B cell (primary cell): ENCODE measurements at regions not wholly inside any gene's neighbourhood (a gene's known extent, or its start where the extent isn't known, plus 50 kb on each side); places are given as distances from the start of the nearest gene placed in this dataset.

Experiments used
- ATAC-seq: fragments of 200-7000 bp; cut with Tn5 transposase; one replicate; pipeline ENCODE4 v1.10.0; 2021; ENCODE audit warnings: low read depth, mild to moderate bottlenecking, moderate number of reproducible peaks, moderate library complexity
- CTCF ChIA-PET: fragments of 350-600 bp; sonication (Branson Sonifier 250); formaldehyde crosslinking; loops from one replicate; lab custom pipeline; 2021; ENCODE audit warnings: antibody characterized with exemption, inconsistent platforms; lab: Charles Lee
- POLR2A ChIA-PET: fragments of 350-600 bp; sonication (Branson Sonifier 250); formaldehyde crosslinking; loops from one replicate; lab custom pipeline; 2021; ENCODE audit warnings: antibody characterized with exemption; lab: Charles Lee
- DNase-seq: peaks from one replicate; pipeline ENCODE4 v3.0.0; 2013
- H2AFZ ChIP-seq: 2 replicates; pipeline ENCODE4 v1.6.1; 2012; ENCODE audit warnings: mild to moderate bottlenecking, low read depth, low read length; ENCODE audit not compliant: insufficient read depth, poor library complexity, severe bottlenecking
- H3K27ac ChIP-seq, 2 donors: 1 replicate in 1 of 2; 2 replicates in 1 of 2; pipeline ENCODE4 v1.5.1; 2012 to 2013; ENCODE audit warnings: low read length in 2 of 2, mild to moderate bottlenecking in 2 of 2, moderate library complexity in 1 of 2
- H3K27me3 ChIP-seq, 4 experiments: fragments of 200-600 bp in 1 of 4; sonication (generic) in 1 of 4; replicated peaks in 1 of 4; 1 replicate in 2 of 4; 2 replicates in 2 of 4; pipeline versions ENCODE4 v1.6.1 to v1.7.0; 2013 to 2016; ENCODE audit warnings: low read length in 3 of 4, mild to moderate bottlenecking in 2 of 4, mixed read lengths in 1 of 4, moderate library complexity in 1 of 4; ENCODE audit not compliant: insufficient read depth in 4 of 4, control insufficient read depth in 3 of 4; ENCODE audit errors: control extremely low read depth in 1 of 4
- H3K36me3 ChIP-seq, 2 experiments: replicated peaks in 1 of 2; 1 replicate in 1 of 2; 2 replicates in 1 of 2; pipeline versions ENCODE4 v1.6.1 to v1.7.1; 2013; ENCODE audit warnings: low read length in 1 of 2; ENCODE audit not compliant: insufficient read depth in 2 of 2, control insufficient read depth in 1 of 2; ENCODE audit errors: control extremely low read depth in 1 of 2, extremely low read depth in 1 of 2
- H3K4me1 ChIP-seq, 2 donors: fragments of 200-600 bp in 1 of 2; sonication (generic) in 1 of 2; 1 replicate in 1 of 2; 2 replicates in 1 of 2; pipeline versions ENCODE4 v1.5.1 to v1.6.1; 2013 to 2017; ENCODE audit warnings: low read length in 2 of 2; ENCODE audit not compliant: control insufficient read depth in 2 of 2, insufficient read depth in 2 of 2
- H3K4me2 ChIP-seq: replicated peaks from 2 replicates; pipeline ENCODE3; 2012; ENCODE audit warnings: mild to moderate bottlenecking, low read depth, low read length; ENCODE audit not compliant: poor library complexity, severe bottlenecking
- H3K4me3 ChIP-seq, 5 experiments: fragments of 200-600 bp in 1 of 5; sonication (generic) in 1 of 5; 1 replicate in 3 of 5; 2 replicates in 2 of 5; pipeline versions ENCODE4 v1.5.1 to v1.7.0; 2011 to 2016; ENCODE audit warnings: low read length in 4 of 5, mild to moderate bottlenecking in 4 of 5, low read depth in 2 of 5, control low read depth in 1 of 5, moderate library complexity in 1 of 5; ENCODE audit not compliant: insufficient read depth in 1 of 5; ENCODE audit errors: control extremely low read depth in 1 of 5, extremely low read depth in 1 of 5
- H3K79me2 ChIP-seq: fragments of 200-600 bp; sonication (generic); one replicate; pipeline ENCODE4 v1.6.0; 2016; ENCODE audit warnings: low read length; ENCODE audit not compliant: control insufficient read depth, insufficient read depth
- H3K9ac ChIP-seq: fragments of 200-600 bp; sonication (generic); 2 replicates; pipeline ENCODE4 v1.6.1; 2017; ENCODE audit warnings: mild to moderate bottlenecking, low read length, moderate library complexity
- H3K9me3 ChIP-seq, 3 donors: one replicate each; pipeline versions ENCODE4 v1.6.1 to v1.7.1; 2013; ENCODE audit warnings: low read length in 2 of 3; ENCODE audit not compliant: control insufficient read depth in 2 of 3, insufficient read depth in 1 of 3; ENCODE audit errors: control extremely low read depth in 1 of 3
- H4K20me1 ChIP-seq: 2 replicates; pipeline ENCODE4 v1.6.0; 2012; ENCODE audit warnings: mild to moderate bottlenecking, low read length; ENCODE audit not compliant: insufficient read depth, control insufficient read depth, poor library complexity, severe bottlenecking
- H3K27ac Mint-ChIP-seq: one replicate; pipeline ENCODE4 v1.8.0; 2021; ENCODE audit warnings: mixed read lengths
- H3K27me3 Mint-ChIP-seq: one replicate; pipeline ENCODE4 v1.8.0; 2021; ENCODE audit warnings: mixed read lengths
- H3K4me1 Mint-ChIP-seq: one replicate; pipeline ENCODE4 v1.8.0; 2021; ENCODE audit warnings: mixed read lengths
- H3K4me3 Mint-ChIP-seq: one replicate; pipeline ENCODE4 v1.8.0; 2021; ENCODE audit warnings: mixed read lengths
- H3K9me3 Mint-ChIP-seq: one replicate; pipeline ENCODE4 v1.8.0; 2022; ENCODE audit warnings: mixed read lengths; ENCODE audit not compliant: insufficient read depth
- EZH2 ChIP-seq: IDR thresholded peaks from 2 replicates; pipeline ENCODE4 v1.6.1; 2012; ENCODE audit warnings: borderline replicate concordance, low read depth, mild to moderate bottlenecking, moderate library complexity, low read length; ENCODE audit not compliant: insufficient read depth, poor library complexity, severe bottlenecking
- WGBS: methylation state at CpG from one replicate; pipeline ENCODE4 v1.1.5; 2013; ENCODE audit warnings: missing lambda C conversion rate; ENCODE audit not compliant: insufficient coverage; 5-methylcytosine and 5-hydroxymethylcytosine counted together
- intact Hi-C: fragments of 100-400 bp; cut with micrococcal nuclease; formaldehyde crosslinking; loops from one replicate; pipeline ENCODE4 v1.10.0; 2022
- TF ChIP-seq, protein P1 (sequence below): fragments of 200-600 bp; IDR thresholded peaks from one replicate; pipeline ENCODE4 v1.8.0; 2022; ENCODE audit warnings: antibody characterized with exemption, mild to moderate bottlenecking

DNA sequence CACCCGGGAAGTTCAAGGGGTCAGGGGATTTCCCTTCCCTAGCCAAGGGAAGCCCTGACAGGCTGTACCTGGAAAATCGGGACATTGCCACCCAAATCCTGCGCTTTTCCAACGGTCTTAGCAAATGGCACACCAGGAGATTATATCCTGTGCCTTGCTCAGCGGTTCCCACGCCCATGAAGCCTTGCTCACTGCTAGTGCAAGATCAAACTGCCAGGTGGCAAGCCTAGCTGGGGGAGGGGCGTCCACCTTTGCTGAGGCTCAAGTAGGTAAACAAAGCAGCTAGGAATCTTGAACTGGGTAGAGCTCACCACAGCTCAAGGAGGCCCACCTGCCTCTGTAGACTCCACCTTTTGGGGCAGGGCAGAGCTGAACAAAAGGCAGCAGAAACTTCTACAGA is 1794.5 kb downstream of the PCDH9 start:
- Histone ChIP-seq H3K4me3 (no peak overlapping the region), H3K4me2 (no peak overlapping the region), H3K27me3 (no peaks in the 10 kb centered on the region), H3K9ac (no peak overlapping the region), H3K79me2 (no peaks in the 10 kb centered on the region), H3K4me1 (no peaks in the 10 kb centered on the region), H2AFZ (no peak overlapping the region), H3K9me3 (peaks cover 0 to 9% (median 0%) of the 10 kb centered on the region in 3 donors), H4K20me1 (no peaks in the 10 kb centered on the region), H3K27ac (no peak overlapping the region), H3K36me3 (no peaks in the 10 kb centered on the region)
- DNase-seq = no peak
- Mint-ChIP-seq H3K9me3 (no peaks in the 10 kb centered on the region), H3K27me3 (no peaks in the 10 kb centered on the region), H3K27ac (no peak overlapping the region), H3K4me3 (no peak overlapping the region), H3K4me1 (no peaks in the 10 kb centered on the region)
- intact Hi-C loops = no loop called here
- POLR2A ChIA-PET = no interaction called here
- CTCF ChIA-PET = no interaction called here
- WGBS = 83% methylated on average over 7 of the region's 7 CpGs
- TF ChIP-seq, protein P1, sequence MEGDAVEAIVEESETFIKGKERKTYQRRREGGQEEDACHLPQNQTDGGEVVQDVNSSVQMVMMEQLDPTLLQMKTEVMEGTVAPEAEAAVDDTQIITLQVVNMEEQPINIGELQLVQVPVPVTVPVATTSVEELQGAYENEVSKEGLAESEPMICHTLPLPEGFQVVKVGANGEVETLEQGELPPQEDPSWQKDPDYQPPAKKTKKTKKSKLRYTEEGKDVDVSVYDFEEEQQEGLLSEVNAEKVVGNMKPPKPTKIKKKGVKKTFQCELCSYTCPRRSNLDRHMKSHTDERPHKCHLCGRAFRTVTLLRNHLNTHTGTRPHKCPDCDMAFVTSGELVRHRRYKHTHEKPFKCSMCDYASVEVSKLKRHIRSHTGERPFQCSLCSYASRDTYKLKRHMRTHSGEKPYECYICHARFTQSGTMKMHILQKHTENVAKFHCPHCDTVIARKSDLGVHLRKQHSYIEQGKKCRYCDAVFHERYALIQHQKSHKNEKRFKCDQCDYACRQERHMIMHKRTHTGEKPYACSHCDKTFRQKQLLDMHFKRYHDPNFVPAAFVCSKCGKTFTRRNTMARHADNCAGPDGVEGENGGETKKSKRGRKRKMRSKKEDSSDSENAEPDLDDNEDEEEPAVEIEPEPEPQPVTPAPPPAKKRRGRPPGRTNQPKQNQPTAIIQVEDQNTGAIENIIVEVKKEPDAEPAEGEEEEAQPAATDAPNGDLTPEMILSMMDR = no peak
- no peak for TF ChIP-seq EZH2
- ATAC-seq = no peak

GRCh38 chr13:65417953-65418352 is 1812.2 kb downstream of the PCDH9 start:
- no peak for ATAC-seq
- no peaks in the 10 kb centered on the region for H3K36me3 ChIP-seq
- WGBS = 83% methylated on average over 1 of the region's 1 CpG
- H3K9ac ChIP-seq = no peak overlapping the region
- Mint-ChIP-seq H3K4me1 (no peaks in the 10 kb centered on the region), H3K27ac (no peak overlapping the region), H3K4me3 (no peak overlapping the region), H3K27me3 (no peaks in the 10 kb centered on the region), H3K9me3 (peaks cover 2% of the 10 kb centered on the region)
- TF ChIP-seq EZH2 = no peak
- TF ChIP-seq, protein P1 = no peak
- ChIA-PET POLR2A (no interaction called here), CTCF (no interaction called here)
- H3K27ac ChIP-seq = no peak overlapping the region
- H3K9me3 ChIP-seq = no peaks in the 10 kb centered on the region
- H3K27me3 ChIP-seq = no peaks in the 10 kb centered on the region
- DNase-seq = no peak
- no peaks in the 10 kb centered on the region for H3K79me2 ChIP-seq
- no peak overlapping the region for H3K4me3 ChIP-seq
- intact Hi-C loops = no loop called here
- no peak overlapping the region for H3K4me2 ChIP-seq
- no peaks in the 10 kb centered on the region for H4K20me1 ChIP-seq
- H2AFZ ChIP-seq = no peak overlapping the region
- no peaks in the 10 kb centered on the region for H3K4me1 ChIP-seq
